GM12872 (cell line): ENCODE measurements at regions not wholly inside any gene's neighbourhood (a gene's known extent, or its start where the extent isn't known, plus 50 kb on each side); places are given as distances from the start of the nearest gene placed in this dataset.
A peak's percentile ranks its signal among the peaks of the same experiment; 100 is the strongest.

Source experiments
- TF ChIP-seq, protein P1 (sequence below): IDR thresholded peaks from 3 replicates; pipeline ENCODE4 v1.5.1; 2011; ENCODE audit warnings: low read depth, mild to moderate bottlenecking, low read length, moderate library complexity; ENCODE audit not compliant: insufficient read depth

DNA sequence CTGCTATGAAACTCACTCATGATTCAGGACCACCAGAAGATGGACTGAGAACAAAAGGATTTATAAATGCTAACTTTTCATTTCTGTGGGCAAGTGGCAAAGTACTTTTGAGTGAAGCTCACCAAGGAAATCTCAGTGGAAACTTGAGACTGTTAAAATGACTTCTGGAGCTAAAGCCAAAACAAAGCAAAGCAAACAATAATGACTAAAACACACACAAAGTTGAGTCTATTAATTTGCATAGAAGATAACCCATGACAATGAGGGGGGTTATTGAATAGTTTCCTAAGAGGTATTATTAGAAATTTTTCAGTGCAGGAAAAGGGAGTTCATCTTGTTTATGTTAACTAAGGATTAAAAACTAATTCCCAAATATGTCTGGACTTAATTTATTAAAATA is 612.8 kb upstream of the FAM174A start:
- TF ChIP-seq, protein P1, sequence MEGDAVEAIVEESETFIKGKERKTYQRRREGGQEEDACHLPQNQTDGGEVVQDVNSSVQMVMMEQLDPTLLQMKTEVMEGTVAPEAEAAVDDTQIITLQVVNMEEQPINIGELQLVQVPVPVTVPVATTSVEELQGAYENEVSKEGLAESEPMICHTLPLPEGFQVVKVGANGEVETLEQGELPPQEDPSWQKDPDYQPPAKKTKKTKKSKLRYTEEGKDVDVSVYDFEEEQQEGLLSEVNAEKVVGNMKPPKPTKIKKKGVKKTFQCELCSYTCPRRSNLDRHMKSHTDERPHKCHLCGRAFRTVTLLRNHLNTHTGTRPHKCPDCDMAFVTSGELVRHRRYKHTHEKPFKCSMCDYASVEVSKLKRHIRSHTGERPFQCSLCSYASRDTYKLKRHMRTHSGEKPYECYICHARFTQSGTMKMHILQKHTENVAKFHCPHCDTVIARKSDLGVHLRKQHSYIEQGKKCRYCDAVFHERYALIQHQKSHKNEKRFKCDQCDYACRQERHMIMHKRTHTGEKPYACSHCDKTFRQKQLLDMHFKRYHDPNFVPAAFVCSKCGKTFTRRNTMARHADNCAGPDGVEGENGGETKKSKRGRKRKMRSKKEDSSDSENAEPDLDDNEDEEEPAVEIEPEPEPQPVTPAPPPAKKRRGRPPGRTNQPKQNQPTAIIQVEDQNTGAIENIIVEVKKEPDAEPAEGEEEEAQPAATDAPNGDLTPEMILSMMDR: no peak

DNA sequence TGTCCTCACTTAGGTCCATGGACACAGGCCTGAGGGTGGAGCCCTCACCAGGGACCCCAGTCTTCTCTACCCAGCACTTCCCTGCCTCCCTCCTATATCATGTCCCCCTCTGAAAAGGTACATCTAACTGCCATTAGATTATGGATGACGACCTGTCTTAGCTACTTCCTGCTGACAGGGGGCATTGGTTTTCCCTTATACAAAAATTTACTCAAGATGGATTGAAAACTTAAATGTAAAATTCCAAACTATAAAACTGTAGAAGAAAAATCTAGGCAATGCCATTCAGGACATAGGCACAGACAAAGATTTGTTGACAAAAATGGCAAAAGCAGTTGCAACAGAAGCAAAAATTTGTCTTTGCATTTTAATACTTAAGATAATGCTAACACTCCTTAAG is 623.2 kb upstream of the FAM174A start:
- TF ChIP-seq, protein P1: 0 out of 3 replicates have a peak, but pooled peaks have one; percentile 4

DNA sequence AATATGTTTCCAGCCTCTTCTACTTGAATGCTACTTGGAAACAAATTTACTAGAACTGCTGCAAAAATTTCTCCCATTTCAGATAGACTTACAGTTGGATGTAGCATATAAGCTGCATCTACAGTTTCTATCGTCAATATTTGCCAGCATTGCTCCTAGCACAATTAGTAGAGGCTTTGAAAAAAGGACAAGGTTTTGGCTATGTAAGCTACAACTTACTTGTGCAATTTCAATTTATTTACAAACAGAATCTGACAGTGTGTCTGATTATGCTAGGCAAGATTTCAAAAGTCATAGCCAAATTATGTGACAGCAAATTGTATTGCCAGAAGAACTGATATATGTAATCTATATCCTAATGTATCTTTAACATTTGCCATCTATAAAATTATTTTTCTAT is 628.4 kb upstream of the FAM174A start:
- TF ChIP-seq, protein P1: no peak

GRCh38 chr5:99901972-99902371 is 633.2 kb upstream of the FAM174A start:
- TF ChIP-seq, protein P1: no peak

DNA sequence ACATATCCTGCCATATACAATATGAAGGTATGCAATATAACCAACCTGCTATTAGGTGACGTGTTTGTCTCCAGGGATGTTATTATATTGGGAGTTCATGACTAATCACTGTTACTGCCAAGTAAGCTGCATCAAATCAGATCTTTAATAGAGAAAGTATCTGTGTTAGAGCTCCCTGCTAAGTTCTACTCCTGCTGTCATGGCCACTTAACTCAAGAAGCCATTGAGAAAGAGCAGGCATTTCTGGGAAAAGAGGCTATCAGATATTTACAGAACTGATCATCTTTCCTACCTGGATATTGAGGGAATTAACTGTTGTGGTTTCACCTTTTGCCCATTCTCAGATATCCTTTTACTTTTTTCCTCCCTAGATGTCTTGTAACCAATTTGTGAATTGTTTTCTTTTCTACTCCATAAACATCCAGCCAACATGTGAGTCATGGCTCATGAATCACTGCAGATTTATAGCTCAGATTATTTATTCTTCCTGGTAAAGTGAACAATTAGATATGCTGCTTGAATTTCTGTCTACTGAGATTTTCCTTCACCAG is 634.8 kb upstream of the FAM174A start:
- TF ChIP-seq, protein P1: no peak

GRCh38 chr5:99879791-99880511 is 655.2 kb upstream of the FAM174A start:
- TF ChIP-seq, protein P1: no peak

GRCh38 chr5:99878830-99879229 is 656.3 kb upstream of the FAM174A start:
- TF ChIP-seq, protein P1: no peak
